ENCODE measurements at regions not wholly inside any gene's neighbourhood (a gene's known extent, or its start where the extent isn't known, plus 50 kb on each side); places are given as distances from the start of the nearest gene placed in this dataset.

DNA sequence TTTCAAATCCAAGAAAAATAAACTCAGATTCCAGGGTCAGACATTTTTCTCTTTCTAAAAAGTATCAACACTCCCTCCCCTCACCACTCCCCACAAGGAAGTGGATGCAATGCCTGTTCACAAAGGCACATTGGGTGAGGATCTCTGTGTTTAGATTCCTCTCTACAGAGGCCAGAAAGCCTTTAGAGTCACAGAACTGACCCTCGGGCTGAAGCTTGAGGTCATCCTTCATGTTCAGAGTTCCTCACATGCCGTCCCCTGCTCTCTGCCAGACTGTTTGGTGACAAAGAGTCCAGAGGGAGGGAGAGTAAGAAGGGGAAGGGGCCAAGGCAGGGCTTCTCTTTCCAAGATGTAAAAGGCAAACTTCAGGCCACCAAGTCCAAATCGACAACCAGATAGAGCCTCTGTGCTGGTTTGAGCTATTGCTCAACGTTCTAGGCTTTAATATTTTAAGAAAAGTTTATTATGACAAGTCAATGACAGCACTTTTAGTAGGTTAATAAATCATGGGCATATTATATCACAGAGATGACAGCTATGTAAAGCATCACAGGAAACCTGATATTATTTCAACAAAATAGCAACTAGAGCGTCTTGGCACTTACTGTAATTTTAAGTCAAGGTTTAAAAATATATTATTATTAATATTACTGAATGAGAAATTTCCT, 269.4 kb downstream of the ETAA1 start:
- TF ChIP-seq, protein P1, sequence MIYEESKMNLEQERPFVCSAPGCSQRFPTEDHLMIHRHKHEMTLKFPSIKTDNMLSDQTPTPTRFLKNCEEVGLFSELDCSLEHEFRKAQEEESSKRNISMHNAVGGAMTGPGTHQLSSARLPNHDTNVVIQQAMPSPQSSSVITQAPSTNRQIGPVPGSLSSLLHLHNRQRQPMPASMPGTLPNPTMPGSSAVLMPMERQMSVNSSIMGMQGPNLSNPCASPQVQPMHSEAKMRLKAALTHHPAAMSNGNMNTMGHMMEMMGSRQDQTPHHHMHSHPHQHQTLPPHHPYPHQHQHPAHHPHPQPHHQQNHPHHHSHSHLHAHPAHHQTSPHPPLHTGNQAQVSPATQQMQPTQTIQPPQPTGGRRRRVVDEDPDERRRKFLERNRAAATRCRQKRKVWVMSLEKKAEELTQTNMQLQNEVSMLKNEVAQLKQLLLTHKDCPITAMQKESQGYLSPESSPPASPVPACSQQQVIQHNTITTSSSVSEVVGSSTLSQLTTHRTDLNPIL (CRISPR knock-in tag; IDR thresholded peaks at IDR 0.05; ENCODE audit: low read depth) = no peak
- TF ChIP-seq ISL1 (CRISPR knock-in tag; IDR thresholded peaks at IDR 0.05) (no peak), PATZ1 (CRISPR knock-in tag; IDR thresholded peaks at IDR 0.05; ENCODE audit: borderline replicate concordance) (no peak), TOX (CRISPR knock-in tag; IDR thresholded peaks at IDR 0.05; ENCODE audit: borderline replicate concordance) (no peak), CSDC2 (CRISPR knock-in tag; IDR thresholded peaks at IDR 0.05) (no peak)
